Mucosa of descending colon (tissue), 3 donors: ENCODE measurements at regions not wholly inside any gene's neighbourhood (a gene's known extent, or its start where the extent isn't known, plus 50 kb on each side); places are given as distances from the start of the nearest gene placed in this dataset.

Experiments used
- ATAC-seq: fragments of 200-7000 bp; cut with Tn5 transposase; one replicate; pipeline ENCODE4 v1.9.1; 2020; ENCODE audit warnings: mild to moderate bottlenecking, moderate library complexity
- DNase-seq, 3 donors: peaks; one replicate each; pipeline ENCODE4 v3.0.0-alpha.2; 2020
- H3K36me3 ChIP-seq: fragments of 200-600 bp; one replicate; pipeline ENCODE4 v1.8.0; 2021; ENCODE audit warnings: low read depth, mild to moderate bottlenecking
- H3K4me1 ChIP-seq: fragments of 200-600 bp; one replicate; pipeline ENCODE4 v1.8.0; 2021; ENCODE audit warnings: low read depth, mild to moderate bottlenecking
- H3K4me3 ChIP-seq: fragments of 200-600 bp; one replicate; pipeline ENCODE4 v1.8.0; 2021; ENCODE audit warnings: mild to moderate bottlenecking
- H3K9me3 ChIP-seq: fragments of 200-600 bp; one replicate; pipeline ENCODE4 v1.8.0; 2021; ENCODE audit warnings: mild to moderate bottlenecking
- intact Hi-C, 2 donors: fragments of 100-400 bp; cut with DNase I in 1 of 2; cut with micrococcal nuclease in 1 of 2; formaldehyde crosslinking; loops; one replicate each; pipeline versions ENCODE4 v1.11.0 to v1.11.1; 2022; cut with DNase I, micrococcal nuclease
- TF ChIP-seq, protein P1 (sequence below): fragments of 200-600 bp; IDR thresholded peaks from one replicate; pipeline ENCODE4 v1.8.0; 2022; ENCODE audit warnings: antibody characterized with exemption, mild to moderate bottlenecking
- donor health status: DM: no; HTN: no; CAD: no; lungs with moderate emphysema.
- donor health status: DM: no; HTN: no; CAD: no.
- donor health status: DM: no; HTN: yes; CAD: no.

- intact Hi-C loops = no loop called here
- H3K4me1 ChIP-seq = no peaks in the 10 kb centered on the region
- no peak overlapping the region for H3K4me3 ChIP-seq
- DNase-seq = no peak
- no peak for ATAC-seq
- no peaks in the 10 kb centered on the region for H3K9me3 ChIP-seq
- TF ChIP-seq, protein P1, sequence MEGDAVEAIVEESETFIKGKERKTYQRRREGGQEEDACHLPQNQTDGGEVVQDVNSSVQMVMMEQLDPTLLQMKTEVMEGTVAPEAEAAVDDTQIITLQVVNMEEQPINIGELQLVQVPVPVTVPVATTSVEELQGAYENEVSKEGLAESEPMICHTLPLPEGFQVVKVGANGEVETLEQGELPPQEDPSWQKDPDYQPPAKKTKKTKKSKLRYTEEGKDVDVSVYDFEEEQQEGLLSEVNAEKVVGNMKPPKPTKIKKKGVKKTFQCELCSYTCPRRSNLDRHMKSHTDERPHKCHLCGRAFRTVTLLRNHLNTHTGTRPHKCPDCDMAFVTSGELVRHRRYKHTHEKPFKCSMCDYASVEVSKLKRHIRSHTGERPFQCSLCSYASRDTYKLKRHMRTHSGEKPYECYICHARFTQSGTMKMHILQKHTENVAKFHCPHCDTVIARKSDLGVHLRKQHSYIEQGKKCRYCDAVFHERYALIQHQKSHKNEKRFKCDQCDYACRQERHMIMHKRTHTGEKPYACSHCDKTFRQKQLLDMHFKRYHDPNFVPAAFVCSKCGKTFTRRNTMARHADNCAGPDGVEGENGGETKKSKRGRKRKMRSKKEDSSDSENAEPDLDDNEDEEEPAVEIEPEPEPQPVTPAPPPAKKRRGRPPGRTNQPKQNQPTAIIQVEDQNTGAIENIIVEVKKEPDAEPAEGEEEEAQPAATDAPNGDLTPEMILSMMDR = no peak
- H3K36me3 ChIP-seq = no peaks in the 10 kb centered on the region
Measured at GRCh38 chr3:19632099-19633074, 301.6 kb downstream of the EFHB start.

- no peak overlapping the region for H3K4me3 ChIP-seq
- no peak for ATAC-seq
- no peaks in the 10 kb centered on the region for H3K36me3 ChIP-seq
- intact Hi-C loops = no loop called here
- H3K9me3 ChIP-seq = no peaks in the 10 kb centered on the region
- TF ChIP-seq, protein P1 = no peak
- H3K4me1 ChIP-seq = no peaks in the 10 kb centered on the region
- no peak for DNase-seq
Measured at GRCh38 chr3:19598870-19599269, 335.1 kb downstream of the EFHB start.

GRCh38 chr3:19596408-19596807 lies 337.6 kb downstream of the EFHB start:
- DNase-seq (no peak), ATAC-seq (no peak)
- no peaks in the 10 kb centered on the region for H3K4me1 ChIP-seq
- no peaks in the 10 kb centered on the region for H3K36me3 ChIP-seq
- TF ChIP-seq, protein P1 = no peak
- intact Hi-C loops = no loop called here
- no peak overlapping the region for H3K4me3 ChIP-seq
- no peaks in the 10 kb centered on the region for H3K9me3 ChIP-seq

- ATAC-seq = no peak
- TF ChIP-seq, protein P1 = no peak
- H3K36me3 ChIP-seq = no peaks in the 10 kb centered on the region
- DNase-seq = no peak
- H3K9me3 ChIP-seq = no peaks in the 10 kb centered on the region
- H3K4me3 ChIP-seq = no peak overlapping the region
- H3K4me1 ChIP-seq = no peaks in the 10 kb centered on the region
- intact Hi-C loops = no loop called here
Measured at GRCh38 chr3:19595884-19596283, 338.1 kb downstream of the EFHB start.
